GM12878 (cell line): ENCODE measurements at regions not wholly inside any gene's neighbourhood (a gene's known extent, or its start where the extent isn't known, plus 50 kb on each side); places are given as distances from the start of the nearest gene placed in this dataset.

Experiments
- CHD1 ChIP-seq: IDR thresholded peaks from 2 replicates; pipeline ENCODE4 v1.6.1; 2012; ENCODE audit warnings: low read depth, low read length, improper control_type of control experiment
- E2F8 ChIP-seq: fragments of 450-650 bp; IDR thresholded peaks from 2 replicates; pipeline ENCODE4 v1.6.1; 2018; ENCODE audit warnings: mild to moderate bottlenecking, low read depth, moderate library complexity; ENCODE audit not compliant: partially characterized antibody
- ELK1 ChIP-seq: IDR thresholded peaks from 2 replicates; pipeline ENCODE4 v1.6.1; 2012; ENCODE audit warnings: low read depth, low read length, improper control_type of control experiment
- RFX5 ChIP-seq: IDR thresholded peaks from 2 replicates; pipeline ENCODE4 v1.6.1; 2011; ENCODE audit warnings: low read depth, low read length, improper control_type of control experiment
- ZBTB4 ChIP-seq: fragments of 450-650 bp; formaldehyde crosslinking; IDR thresholded peaks from 2 replicates; pipeline ENCODE4 v1.4.0; 2022; ENCODE audit warnings: mild to moderate bottlenecking, moderate library complexity
- ZBTB40 ChIP-seq: fragments of 450-650 bp; IDR thresholded peaks from 2 replicates; pipeline ENCODE4 v1.6.1; 2016; ENCODE audit warnings: mild to moderate bottlenecking, moderate library complexity, borderline replicate concordance

GRCh38 chr11:27255447-27255828 lies 107.6 kb downstream of the CCDC34 start (continued):
- TF ChIP-seq E2F8 (no peak), CHD1 (no peak), ZBTB40 (no peak), RFX5 (no peak), ELK1 (no peak), ZBTB4 (CRISPR knock-in tag) (no peak)
